Hematopoietic multipotent progenitor cell treated with erythropoietin and hydrocortisone succinate and interleukin-3 and kit ligand, for 17 days (in vitro differentiated cells): ENCODE measurements at regions not wholly inside any gene's neighbourhood (a gene's known extent, or its start where the extent isn't known, plus 50 kb on each side); places are given as distances from the start of the nearest gene placed in this dataset.
"Not testable (repeated sequence)": the region's sequence is repeated elsewhere in the genome, so short reads cannot be mapped to it uniquely, and the experiment has no call there.

ENCODE experiments used
- DNase-seq: peaks from one replicate; pipeline ENCODE4 v3.0.0-alpha.2; 2015; ENCODE audit warnings: low spot score

DNA sequence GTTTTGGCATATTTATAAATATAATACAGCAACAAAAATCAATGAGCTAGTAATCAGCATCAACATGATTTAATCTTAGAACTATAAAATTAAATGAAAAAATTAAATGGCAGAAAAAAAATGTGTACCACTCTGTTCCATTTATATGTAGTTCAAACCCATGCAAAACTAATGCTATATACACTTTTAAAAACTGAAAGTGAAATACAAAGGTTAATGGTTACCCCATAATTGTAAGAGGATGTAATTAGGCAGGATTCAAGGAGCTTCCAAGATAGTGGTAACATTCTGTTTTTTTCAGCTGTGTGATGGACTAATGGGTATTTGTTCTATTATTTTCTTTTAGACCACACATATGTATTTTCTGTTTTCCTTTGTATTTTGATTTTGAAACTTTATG lies 492.1 kb downstream of the UTRN start:
- no peak for DNase-seq

DNA sequence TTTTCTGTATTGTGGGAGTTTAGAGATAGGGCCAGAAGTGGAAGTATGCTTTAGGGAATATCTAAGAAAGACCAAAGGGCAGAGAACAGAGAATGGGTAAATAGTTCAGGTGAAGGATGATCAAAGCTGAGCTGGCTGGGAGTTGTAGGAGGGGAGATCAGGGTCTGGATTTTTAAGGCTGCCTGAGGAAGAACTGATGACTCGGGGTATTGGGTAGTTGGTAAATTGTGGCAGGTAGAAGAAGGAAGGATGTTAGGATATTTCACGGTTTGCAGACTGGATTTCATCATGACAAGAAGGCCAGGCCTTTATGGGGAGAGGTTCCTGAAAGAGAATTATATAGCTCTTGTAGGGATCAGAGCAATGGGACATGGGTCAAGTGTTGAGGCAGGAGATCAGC lies 492.9 kb downstream of the UTRN start:
- no peak for DNase-seq

DNA sequence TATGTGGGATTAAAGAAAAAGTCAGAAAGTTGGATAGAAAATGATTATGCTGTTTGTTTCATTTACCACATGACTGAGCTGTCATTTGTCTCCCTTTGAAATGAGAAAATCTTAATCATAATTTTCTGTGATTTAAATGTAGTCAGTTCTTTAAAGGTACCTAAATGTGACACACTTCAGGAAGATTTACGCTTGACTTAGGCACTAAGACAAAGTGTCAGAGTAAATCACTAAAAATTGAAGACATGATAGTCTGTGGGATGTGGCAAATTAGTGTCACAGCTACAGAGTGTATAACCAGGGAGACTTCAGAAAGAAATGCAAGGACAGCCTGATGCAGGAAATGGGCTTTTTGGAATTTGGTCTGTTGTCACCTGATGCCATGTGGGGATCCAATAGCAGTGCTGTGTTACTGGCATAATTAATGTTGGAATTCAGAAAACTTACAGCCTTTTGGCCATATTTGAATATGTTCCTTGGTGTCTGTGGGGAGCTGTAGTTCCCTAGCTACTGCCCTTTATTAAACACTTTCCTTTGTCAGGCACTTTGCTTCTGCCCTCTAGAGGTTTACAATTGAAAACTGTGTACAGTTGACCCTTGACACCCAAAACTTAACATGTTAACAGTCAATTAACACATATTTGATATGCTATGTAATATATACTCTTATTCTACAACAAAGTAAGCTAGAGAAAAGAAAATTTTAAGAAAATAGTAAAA lies 493.8 kb downstream of the UTRN start:
- no peak for DNase-seq

DNA sequence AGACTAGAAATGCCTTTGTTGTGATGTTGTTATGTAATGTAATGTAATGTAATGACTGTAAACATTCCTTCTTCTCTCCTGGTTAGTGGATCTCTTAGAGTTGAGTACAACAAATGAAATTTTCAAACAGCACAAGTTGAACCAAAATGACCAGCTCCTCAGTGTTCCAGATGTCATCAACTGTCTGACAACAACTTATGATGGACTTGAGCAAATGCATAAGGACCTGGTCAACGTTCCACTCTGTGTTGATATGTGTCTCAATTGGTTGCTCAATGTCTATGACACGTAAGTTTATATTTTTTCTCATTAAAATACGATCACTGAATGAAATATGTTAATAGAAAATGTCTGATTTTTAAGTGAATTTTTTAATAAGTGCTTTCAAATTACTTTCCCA lies 496.7 kb downstream of the UTRN start:
- DNase-seq = no peak

DNA sequence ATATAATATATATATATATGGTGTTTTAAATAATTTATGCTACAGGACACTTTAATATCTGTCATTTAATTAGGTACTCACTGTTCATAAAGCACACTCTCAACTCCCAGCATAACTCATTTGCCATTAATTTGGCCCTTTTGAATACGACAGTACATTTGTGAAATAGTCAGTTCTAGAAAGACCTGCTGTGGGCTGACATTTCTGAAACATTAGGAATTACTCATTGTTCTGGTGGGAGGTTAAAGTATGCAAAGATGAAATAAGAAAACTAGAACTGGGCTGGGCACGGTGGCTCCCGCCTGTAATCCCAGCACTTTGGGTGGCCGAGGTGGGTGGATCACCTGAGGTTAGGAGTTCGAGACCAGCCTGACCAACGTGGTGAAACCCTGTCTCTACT lies 497.5 kb downstream of the UTRN start:
- no peak for DNase-seq

DNA sequence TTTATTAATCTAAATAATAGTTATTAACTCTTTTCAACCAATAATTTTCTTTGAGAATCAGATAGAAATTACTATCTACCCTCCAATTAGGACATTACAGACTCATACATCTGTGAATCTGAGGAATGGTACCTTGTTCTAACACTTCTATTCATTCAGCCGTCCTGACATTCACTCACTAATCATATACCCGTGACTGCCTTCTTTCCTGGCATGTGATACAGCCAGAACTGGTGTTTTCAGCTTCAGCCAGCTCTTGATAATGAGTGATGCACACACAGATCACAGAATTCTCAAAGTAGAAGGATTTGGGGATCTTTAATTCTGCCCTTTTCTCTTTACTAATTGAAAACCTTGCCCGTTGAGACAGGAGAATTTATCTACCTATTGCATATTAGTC lies 499.9 kb downstream of the UTRN start:
- DNase-seq = no peak

DNA sequence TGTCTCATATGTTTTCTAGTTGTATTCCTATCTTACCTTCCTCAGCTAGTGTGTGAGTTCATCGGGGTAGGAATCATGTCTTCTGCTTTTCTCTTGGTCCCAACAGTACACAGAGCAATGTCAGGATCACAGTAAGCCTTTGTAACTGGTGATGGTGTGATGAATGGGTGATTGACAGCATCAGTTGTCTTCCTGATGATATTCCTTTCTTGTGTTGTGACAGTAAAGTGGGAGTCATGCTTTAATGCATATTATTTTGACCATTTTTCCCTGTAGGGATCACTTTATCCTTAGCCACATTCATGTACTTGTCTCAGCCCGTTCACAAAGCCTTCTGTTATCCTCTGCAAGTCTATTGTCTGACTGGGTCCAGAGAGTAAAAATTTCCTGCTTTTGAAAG lies 501.7 kb downstream of the UTRN start:
- no peak for DNase-seq

DNA sequence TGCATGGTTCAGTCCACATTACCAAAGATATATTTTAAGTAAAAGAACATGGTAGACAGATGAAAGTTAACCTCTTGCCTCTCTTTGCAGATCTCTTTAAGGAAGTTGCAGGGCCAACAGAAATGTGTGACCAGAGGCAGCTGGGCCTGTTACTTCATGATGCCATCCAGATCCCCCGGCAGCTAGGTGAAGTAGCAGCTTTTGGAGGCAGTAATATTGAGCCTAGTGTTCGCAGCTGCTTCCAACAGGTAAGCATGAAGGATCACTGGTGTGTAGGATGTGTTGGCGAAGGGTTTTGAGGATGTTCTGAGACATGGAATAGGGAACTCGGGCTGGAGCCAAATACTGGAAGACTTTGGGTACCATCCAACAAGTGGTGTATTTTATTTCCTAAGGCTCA lies 508.6 kb downstream of the UTRN start:
- DNase-seq = no peak

DNA sequence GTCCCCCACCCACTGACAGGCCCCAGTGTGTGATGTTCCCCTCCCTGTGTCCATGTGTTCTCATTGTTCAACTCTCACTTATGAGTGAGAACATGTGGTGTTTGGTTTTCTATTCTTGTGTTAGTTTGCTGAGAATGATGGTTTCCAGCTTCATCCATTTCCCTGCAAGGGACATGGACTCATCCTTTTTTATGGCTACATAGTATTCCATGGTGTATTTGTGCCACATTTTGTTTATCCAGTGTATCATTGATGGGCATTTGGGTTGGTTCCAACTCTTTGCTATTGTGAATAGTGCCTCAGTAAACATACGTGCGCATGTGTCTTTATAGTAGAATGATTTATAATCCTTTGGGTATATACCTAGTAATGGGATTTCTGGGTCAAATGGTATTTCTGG lies 509.9 kb downstream of the UTRN start:
- not testable (repeated sequence) for DNase-seq

DNA sequence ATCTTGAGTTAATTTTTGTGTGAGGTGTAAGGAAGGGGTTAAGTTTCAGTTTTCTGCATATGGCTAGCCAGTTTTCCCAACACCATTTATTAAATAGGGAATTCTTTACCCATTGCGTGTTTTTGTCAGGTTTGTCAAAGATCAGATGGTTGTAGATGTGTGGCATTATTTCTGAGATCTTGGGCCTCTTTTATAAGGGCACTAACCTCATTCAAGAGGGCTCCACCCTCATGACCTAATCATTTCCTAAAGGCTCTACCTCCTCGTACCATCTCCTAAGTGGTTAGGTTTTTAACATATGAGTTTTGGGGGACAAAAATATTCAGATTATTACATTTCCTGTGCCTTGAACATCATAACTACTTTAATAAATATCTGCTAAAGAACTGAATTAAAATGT lies 510.9 kb downstream of the UTRN start:
- no peak for DNase-seq

DNA sequence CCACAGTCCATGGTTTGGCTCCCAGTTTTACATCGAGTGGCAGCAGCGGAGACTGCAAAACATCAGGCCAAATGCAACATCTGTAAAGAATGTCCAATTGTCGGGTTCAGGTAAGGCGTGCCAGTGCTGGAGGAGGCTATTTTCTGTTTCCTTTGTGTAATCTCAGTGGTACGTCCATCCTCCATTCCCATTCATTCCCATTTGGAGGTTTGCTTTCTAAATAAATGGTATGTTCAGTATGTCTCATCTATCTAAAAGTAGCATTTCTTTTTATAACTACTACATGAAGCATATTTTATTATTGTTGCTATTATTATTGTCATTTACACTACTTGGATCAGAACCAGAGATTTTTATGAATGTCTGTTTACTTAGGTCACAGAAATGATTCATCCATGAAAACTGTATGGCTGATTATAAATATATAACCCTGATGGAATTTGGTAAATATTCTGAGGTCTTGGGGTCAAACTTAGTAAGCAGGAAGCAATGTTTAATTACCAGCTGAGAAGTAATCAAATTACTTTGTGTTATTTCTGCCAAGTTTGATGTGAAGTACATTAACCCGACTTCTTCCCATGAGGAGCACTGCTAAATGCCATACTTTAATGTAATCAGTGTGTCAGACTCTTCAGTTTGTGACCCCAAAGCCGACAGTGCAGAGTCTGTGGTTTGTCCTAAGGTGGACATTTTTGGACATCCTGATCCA lies 512.9 kb downstream of the UTRN start:
- no peak for DNase-seq

DNA sequence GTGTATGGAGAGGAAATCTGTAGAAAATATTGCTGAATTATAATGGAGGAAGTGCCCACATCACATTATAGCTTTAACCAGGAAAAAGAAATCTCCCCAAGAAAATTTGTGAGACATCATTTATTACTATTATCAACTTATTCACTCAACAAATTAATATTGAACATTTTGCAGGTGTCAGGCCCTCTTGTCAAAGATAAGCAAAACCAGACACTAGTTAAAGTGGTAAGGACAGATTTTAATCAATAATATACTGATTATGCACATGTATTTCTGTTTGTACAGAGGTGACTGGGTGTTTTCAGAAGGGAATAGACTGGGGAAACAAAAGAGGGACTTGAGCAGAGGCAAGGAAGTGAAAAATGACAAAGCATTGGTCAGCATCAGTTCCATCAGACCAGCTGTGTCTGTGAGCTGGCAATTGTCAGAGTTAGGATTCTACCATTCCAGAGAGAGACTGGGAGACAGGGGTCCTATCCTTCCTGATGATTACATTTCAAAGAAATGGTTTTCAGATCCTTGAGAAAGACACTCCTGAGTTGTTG lies 519.2 kb downstream of the UTRN start:
- no peak for DNase-seq

DNA sequence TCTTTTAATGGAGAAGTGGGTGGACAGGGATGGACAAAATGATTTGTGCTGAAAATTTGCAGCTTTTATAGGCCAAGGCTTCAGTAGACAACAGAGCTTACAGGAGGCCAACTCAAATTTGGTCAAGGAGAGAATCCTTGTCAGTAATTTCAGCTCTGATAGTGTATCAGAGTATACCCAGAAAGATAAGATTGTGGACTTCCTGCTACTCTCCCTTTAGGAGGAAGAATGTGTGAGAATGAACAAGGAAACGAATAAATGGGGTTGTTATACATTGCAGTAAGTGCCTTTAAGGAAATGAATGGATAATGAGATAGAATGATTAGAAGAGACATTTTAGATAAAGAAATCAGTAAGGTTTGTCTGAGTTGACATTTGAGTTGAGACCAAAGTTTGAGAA lies 519.9 kb downstream of the UTRN start:
- DNase-seq = no peak

DNA sequence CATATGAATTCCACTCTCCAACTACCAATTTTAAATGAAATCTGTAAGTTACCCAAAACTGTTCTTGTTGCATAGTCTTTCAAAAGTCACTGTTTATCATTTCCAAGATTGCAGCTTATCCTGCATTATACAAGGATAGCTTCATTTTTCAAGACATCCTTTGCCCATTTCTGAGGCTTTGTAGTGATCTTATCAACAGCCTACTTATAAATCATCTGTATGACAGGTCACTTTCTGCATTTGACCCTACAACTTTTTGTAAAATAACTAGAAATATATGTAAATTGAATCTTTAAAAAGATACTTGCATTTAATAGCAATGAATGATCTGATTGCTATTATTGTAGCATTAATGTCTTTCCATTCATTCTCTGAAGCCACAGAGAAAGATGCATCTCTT lies 521.1 kb downstream of the UTRN start:
- no peak for DNase-seq

DNA sequence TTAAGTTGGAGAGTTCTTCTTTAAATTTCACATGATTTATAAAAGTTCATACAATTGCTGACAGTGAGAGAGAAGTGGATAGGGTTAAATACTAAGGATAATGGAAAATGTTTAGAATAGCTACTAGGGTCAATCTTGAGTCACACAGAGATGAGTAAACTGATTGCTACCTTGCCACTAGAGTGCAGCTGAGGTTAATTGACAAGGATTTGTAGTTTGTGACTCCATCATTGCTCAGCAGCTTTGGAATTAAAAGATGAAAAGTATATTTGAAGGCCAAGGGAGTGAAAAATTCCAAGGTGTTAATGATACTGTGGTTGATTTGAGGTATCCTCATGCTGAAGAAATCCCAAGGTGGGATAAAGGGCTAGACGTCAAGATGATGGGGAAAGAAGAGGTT lies 524.0 kb downstream of the UTRN start:
- no peak for DNase-seq

DNA sequence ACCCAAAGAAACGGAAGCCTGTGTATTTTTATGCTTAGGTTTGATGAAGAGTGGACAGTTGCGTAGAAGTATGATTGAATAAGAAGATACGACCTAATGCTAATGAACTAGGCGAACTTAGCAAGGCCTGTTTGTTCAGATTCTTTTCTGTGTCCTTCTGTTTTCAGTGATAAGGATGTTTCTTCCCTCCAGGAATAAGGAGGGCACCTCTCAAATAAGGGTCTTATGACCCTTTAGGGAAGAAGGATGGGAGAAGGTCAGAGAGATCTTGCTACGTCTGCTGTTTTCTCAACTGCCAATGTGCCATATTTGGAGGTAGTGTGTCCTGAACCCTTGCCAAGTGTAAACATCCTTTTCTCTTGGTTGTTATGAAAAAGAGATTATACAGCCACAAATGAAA lies 524.8 kb downstream of the UTRN start:
- no peak for DNase-seq

DNA sequence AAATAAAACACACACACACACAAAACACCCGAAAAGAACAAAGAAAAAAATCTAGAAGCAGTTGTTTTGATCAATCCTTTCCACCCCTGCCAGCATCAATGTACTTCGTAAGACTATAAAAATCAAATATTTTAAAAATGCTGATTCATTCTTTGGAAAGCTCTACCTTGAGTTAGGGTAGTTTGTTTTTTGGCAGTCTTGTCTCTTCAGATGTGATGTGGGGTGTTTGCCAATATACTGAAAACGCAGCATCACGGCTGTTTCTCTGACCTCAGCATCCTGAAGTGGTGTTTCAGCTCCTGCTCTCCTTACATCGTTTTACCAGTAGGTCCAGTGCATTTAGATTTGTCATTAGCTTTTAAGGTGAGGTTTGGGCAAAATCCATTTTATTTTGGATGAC lies 526.0 kb downstream of the UTRN start:
- no peak for DNase-seq

DNA sequence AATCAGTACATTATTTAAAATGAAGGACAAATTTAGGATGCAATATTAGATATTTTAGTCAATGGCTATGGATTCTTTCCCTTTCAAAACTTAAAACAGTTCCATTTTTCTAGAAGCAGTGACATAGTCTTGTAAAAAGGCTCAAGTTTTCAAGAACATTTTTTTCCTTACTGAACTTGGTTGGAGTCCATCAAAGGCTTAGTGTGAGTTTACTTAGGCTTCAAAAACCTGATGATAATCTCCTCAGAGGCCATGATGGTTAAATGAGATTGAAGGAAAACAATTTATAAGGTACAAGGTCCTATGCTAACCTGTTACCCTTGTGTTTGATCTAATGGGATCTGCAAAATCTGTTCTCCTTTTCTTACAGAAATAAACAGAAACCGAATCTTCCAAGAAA lies 531.8 kb downstream of the UTRN start:
- DNase-seq = no peak

DNA sequence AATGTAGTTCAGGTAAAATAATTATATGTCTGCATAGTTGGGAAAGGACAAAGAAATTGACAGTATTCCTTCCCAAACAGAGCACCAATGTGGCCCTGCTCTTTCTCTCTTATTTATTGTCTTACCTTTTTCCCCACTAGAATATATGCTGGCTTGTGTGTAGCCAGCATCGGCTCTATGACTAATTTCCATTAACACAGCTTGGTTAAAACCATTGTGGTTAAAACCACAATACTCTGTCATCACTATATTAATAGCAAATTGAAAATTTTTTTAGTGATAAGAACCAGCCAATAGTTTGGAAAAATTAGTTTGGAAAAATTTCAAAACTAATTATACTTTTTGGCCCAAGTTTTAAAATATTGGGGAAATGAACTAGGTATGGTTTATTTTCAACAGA lies 535.1 kb downstream of the UTRN start:
- DNase-seq = no peak

DNA sequence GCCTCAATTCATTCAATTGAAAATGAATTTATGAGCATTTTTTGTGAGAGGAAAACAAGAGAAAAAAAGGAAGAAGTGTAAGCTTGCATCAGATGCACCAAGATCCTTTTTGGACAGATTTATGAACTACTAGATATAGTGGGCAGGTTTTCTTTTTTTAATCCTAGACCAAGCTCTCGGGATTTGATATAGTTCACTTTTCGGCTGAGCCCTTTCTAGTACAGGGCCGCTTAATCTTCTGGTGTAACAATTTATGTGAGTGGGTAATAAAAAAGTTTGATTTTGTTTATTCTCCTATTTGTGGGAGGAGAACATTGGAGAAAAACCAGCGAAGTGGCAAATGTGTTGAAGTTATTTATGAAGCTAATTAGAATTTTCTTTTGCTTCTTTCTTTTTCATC lies 538.0 kb downstream of the UTRN start:
- no peak for DNase-seq

DNA sequence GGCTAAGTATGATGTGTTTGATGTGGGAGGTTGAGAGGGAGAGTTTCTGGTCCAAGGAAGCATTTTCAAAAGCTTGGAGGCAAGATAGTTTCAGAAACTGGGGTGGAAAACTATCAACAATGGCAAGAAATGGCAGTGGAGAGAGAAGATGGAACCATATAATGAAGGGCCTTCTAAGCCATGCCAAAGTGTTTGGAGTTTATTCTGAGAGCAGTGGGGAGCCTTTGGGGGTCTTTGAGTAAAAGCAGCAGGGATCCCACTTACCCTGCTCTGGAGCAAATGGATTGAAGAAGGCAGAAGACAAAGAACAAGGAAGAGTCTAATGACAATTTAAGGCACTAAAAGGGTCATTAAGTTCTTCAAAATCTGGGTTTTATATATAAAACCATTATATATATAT lies 538.9 kb downstream of the UTRN start:
- DNase-seq = no peak

DNA sequence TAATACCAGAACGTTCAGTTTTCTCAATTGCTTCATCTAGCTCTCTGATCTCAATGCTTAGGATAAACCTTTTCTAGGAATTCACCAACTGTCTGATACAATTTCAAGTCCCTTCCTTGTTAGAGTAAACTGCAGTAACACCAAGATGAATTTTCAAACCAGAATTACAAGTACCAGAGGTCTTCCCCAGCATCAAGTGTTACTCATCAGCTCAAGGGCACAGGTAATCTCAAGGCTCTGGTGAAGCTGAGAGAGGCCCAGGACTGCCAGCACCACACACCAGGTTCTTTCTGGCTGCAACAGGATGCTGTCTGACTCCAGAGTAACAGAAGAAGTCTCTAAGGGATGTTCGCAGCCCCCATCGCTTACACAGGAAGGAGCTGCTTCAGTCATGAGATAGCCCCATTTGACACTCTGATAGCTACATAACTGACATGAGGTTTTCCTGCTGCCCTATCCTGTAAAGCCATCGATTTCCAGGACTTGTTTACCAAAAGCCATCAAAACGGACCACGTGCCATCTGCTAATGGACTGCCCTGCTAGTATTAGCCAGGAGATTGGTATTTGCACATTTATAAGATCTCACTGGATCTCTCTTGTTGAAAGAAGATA lies 549.4 kb downstream of the UTRN start:
- DNase-seq = no peak

DNA sequence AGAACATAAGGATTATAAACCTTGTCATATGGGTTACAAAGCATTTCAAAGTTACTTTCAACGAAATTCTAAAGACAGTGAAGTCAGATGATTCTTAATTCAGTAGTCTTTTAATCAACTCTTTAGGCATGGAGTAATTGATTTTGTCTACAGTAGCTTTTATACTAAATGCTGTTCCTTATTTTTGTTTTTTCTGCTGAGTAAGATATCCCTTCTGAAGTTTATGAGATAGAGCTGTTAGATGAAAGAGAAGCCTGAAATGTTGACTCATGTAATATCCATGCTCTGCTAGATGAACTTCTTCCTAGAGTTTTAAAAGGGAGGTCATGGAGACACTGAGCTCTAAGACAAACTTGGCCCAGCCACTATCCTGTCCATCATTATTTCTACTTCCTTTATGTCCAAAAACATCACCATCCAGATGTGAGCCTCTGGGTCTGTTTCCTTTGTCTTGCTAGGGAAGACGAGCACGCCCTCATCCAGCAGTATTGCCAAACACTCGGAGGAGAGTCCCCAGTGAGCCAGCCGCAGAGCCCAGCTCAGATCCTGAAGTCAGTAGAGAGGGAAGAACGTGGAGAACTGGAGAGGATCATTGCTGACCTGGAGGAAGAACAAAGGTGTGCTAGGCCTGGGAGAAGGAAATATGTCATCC lies 550.3 kb downstream of the UTRN start:
- DNase-seq = no peak
